ENCODE measurements at regions not wholly inside any gene's neighbourhood (a gene's known extent, or its start where the extent isn't known, plus 50 kb on each side); places are given as distances from the start of the nearest gene placed in this dataset.

DNA sequence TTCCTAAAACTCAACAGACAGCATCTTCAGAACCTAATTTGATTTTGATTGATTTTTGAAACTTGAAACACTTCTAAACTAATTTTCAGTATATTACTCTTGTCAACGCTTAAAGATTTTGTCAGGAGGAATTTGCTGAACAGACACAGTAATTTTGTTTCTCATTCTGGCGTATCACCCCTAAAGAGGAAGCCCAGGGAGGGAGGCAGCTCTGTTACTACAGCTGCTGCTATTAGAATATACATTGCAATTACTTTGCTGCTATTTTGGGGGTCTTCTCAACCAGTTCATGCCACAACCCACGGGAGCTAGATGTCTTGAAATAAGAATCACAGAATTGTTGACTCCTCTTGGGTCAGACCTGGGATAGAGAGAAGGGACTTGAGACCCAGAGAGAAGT is 122.6 kb downstream of the TLR4 start:
- TF ChIP-seq, protein P1, sequence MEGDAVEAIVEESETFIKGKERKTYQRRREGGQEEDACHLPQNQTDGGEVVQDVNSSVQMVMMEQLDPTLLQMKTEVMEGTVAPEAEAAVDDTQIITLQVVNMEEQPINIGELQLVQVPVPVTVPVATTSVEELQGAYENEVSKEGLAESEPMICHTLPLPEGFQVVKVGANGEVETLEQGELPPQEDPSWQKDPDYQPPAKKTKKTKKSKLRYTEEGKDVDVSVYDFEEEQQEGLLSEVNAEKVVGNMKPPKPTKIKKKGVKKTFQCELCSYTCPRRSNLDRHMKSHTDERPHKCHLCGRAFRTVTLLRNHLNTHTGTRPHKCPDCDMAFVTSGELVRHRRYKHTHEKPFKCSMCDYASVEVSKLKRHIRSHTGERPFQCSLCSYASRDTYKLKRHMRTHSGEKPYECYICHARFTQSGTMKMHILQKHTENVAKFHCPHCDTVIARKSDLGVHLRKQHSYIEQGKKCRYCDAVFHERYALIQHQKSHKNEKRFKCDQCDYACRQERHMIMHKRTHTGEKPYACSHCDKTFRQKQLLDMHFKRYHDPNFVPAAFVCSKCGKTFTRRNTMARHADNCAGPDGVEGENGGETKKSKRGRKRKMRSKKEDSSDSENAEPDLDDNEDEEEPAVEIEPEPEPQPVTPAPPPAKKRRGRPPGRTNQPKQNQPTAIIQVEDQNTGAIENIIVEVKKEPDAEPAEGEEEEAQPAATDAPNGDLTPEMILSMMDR (IDR thresholded peaks at IDR 0.05; ENCODE audit: insufficient read depth, low read length) = no peak
- TF ChIP-seq GABPA (IDR thresholded peaks at IDR 0.05; ENCODE audit: low read depth) (no peak), POLR2AphosphoS5 (IDR thresholded peaks at IDR 0.05; ENCODE audit: low read depth) (no peak), SPI1 (IDR thresholded peaks at IDR 0.05; ENCODE audit: borderline replicate concordance, low read depth) (peak; percentile 79)
- TF ChIP-seq, protein P2, sequence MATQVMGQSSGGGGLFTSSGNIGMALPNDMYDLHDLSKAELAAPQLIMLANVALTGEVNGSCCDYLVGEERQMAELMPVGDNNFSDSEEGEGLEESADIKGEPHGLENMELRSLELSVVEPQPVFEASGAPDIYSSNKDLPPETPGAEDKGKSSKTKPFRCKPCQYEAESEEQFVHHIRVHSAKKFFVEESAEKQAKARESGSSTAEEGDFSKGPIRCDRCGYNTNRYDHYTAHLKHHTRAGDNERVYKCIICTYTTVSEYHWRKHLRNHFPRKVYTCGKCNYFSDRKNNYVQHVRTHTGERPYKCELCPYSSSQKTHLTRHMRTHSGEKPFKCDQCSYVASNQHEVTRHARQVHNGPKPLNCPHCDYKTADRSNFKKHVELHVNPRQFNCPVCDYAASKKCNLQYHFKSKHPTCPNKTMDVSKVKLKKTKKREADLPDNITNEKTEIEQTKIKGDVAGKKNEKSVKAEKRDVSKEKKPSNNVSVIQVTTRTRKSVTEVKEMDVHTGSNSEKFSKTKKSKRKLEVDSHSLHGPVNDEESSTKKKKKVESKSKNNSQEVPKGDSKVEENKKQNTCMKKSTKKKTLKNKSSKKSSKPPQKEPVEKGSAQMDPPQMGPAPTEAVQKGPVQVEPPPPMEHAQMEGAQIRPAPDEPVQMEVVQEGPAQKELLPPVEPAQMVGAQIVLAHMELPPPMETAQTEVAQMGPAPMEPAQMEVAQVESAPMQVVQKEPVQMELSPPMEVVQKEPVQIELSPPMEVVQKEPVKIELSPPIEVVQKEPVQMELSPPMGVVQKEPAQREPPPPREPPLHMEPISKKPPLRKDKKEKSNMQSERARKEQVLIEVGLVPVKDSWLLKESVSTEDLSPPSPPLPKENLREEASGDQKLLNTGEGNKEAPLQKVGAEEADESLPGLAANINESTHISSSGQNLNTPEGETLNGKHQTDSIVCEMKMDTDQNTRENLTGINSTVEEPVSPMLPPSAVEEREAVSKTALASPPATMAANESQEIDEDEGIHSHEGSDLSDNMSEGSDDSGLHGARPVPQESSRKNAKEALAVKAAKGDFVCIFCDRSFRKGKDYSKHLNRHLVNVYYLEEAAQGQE (IDR thresholded peaks at IDR 0.05; ENCODE audit: insufficient replicate concordance, low read depth) = no peak

Data from HL-60 (cell line).